HG03175 (cell line): ENCODE measurements at regions not wholly inside any gene's neighbourhood (a gene's known extent, or its start where the extent isn't known, plus 50 kb on each side); places are given as distances from the start of the nearest gene placed in this dataset.

Source experiments
- ATAC-seq: cut with Tn5 transposase; IDR thresholded peaks from one replicate; pipeline ENCODE4 v1.9.1; 2021; ENCODE audit warnings: mild to moderate bottlenecking, moderate library complexity; ENCODE audit not compliant: unreplicated experiment

GRCh38 chr9:16025627-16026026, 472.8 kb downstream of the CCDC171 start:
- no peak for ATAC-seq

DNA sequence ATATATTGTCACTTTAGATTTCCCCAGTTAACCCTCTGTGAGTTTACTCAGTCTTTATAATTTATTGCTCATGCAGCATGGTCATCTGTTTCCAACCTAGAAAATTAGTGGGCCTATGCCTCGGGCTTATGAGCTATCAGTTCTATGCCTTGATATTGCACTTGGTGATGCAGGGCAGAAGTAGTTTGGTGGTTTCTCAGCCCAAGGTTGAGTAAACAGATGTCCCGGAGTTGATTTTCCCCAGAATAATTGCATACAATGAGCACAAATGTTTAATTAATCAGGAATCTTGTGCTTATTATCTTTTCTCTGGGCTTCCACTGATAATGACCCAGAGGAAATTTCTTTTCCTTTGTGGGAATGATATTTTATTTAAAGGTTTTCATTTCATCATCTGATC, 474.0 kb downstream of the CCDC171 start:
- ATAC-seq, result no peak

- ATAC-seq, result no peak
Measured at GRCh38 chr9:16028548-16028947, 475.7 kb downstream of the CCDC171 start.

GRCh38 chr9:16029046-16029615, 476.3 kb downstream of the CCDC171 start:
- ATAC-seq, result no peak

GRCh38 chr9:16029796-16030363, 477.0 kb downstream of the CCDC171 start:
- ATAC-seq, result no peak

GRCh38 chr9:16030528-16031185, 477.8 kb downstream of the CCDC171 start:
- ATAC-seq, result peak; percentile 94

- ATAC-seq, result no peak
Measured at GRCh38 chr9:16031486-16031885, 478.6 kb downstream of the CCDC171 start.

DNA sequence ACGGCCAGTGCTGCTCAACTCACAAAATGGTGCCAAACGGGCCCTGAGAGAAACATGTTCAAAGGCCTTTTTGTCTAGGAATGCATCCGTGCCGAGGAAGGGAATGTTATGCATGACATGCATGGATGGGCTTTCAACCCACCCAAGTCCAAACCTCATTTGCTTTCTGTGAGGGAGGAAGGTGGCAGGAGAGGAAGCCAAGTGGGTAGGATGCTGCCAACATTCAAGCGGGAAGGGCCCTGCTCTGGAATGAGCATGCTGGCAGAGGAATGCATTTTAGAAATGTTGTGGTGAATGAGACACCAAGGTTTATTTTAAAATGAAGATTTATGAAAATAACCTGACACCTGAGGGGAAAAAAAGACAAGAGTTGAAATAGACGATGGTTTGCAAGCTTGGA, 479.1 kb downstream of the CCDC171 start:
- no peak for ATAC-seq

GRCh38 chr9:16032799-16033198, 480.0 kb downstream of the CCDC171 start:
- no peak for ATAC-seq

- no peak for ATAC-seq
Measured at GRCh38 chr9:16033253-16033652, 480.4 kb downstream of the CCDC171 start.

- ATAC-seq, result no peak
Measured at GRCh38 chr9:16033921-16034691, 481.3 kb downstream of the CCDC171 start.

DNA sequence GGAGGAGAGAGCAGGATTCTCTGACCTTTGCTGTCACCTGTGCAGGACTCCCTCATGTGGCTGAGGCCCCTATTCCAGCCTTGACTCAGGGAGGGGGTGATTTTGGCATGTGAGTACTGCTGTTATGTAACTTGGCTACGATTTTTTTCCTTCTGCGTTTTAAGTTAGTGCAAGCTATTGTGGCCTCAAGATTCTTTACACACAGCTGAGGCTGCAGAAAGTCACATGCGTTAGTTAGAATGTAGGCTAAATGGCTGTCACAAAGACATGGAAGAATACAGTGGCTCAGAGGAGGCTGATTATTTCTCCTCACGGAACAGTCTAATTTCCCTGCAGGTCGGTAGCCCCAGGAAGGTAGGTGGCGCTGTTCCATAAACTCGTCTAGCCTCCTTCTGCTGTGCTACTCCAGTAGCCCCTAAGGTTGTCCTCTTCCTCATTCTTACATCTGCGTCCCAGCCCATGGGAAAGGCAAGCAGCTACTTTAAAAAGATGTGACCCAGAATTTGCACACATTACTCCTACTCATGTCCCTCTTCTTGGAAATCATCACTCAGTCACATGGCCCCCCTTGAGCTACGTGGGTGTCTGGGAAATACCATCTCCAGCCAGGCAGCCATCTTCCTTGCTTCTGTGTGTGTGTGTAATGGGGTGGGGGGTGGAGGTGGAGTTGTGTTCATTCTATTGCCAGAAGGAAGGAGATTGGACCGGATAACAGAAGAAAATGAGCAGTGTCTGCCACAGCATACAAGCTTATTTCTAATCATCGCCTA, 486.6 kb downstream of the CCDC171 start:
- no peak for ATAC-seq

GRCh38 chr9:16039988-16040761, 487.3 kb downstream of the CCDC171 start:
- ATAC-seq, result no peak

- no peak for ATAC-seq
Measured at GRCh38 chr9:16043756-16044578, 491.1 kb downstream of the CCDC171 start.

GRCh38 chr9:16044579-16044881, 491.7 kb downstream of the CCDC171 start:
- ATAC-seq, result no peak

DNA sequence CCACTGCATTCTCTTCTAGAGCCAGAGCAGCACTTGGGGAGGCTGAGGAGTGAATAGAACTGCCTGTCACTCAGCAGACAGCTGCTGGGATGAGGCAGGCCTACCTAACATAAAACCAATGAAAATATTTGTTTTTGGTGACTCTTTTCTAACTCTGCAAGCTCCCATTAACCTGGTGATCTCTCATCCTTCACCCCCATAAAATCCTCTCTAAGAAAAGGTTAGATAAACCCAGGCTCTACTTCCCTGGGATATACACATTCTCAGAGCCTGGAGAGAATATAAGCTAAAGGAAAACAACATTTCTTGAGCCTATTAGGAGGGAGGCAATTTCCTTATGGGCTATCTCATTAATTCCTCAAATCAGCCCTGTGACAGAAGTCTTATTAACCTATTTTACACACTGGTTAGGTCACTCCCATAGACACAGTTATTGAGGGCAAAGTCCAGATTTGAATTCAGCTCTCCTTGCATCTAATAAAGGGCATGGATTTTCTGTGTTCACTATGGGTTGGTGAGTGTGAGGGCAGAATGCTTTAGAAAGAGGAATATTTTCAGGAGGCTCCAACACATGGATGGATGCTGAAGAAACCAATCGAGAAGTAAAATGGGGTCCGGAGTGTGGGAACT, 492.9 kb downstream of the CCDC171 start:
- ATAC-seq, result no peak

- no peak for ATAC-seq
Measured at GRCh38 chr9:16046713-16047112, 493.9 kb downstream of the CCDC171 start.

GRCh38 chr9:16048129-16048528, 495.3 kb downstream of the CCDC171 start:
- ATAC-seq, result no peak

DNA sequence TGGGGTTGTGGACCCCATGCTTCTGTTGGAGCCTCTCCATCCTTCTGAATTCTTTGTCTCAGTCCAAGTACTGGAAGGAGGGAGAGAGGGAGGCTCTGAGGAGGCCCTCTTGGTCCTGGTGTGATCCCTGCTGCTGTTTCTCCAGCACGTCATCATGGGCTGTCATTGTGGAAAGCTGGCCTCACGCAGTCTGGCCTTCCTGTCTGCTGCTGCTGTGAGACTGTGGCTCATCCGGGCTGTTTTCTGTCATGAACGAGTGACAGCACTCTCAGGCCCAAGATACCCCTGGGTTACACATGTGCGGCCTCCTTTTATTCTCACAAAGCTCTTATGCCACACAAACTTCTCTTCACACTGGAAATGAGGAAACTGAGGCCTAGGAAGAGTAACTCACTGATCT, 499.3 kb downstream of the CCDC171 start:
- no peak for ATAC-seq
